NCI-H748 treated with DMSO at 0.1 percent for 48 hours (cell line): ENCODE measurements at regions not wholly inside any gene's neighbourhood (a gene's known extent, or its start where the extent isn't known, plus 50 kb on each side); places are given as distances from the start of the nearest gene placed in this dataset.

Experiments
- DNase-seq: peaks from one replicate; lab custom pipeline; 2025; lab: John Stamatoyannopoulos, UW

DNA sequence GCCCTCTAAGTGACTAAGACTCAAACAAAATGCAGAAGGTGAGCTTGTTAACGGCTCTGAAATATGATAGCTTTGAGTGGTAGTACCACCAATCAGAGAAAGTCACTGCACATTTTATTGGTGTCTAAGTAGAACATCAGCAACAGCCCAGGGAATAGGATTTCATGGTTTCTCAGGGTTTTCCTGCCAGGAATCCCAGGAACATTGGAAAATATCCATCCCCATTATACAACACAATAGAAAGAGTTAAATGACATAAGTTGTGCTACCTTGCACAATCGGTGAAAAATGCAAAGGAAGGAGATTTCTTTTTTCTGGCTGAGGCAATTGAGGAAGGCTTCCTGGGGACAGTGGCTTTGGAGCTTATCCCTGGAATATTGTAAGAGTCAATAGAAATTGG, 283.1 kb downstream of the HLX start:
- DNase-seq: no peak

GRCh38 chr1:221162939-221163338, 283.7 kb downstream of the HLX start:
- DNase-seq: no peak

GRCh38 chr1:221164029-221164428, 284.8 kb downstream of the HLX start:
- no peak for DNase-seq

- no peak for DNase-seq
Observed at GRCh38 chr1:221164951-221165838, 286.0 kb downstream of the HLX start.

GRCh38 chr1:221165839-221166500, 286.7 kb downstream of the HLX start:
- no peak for DNase-seq

DNA sequence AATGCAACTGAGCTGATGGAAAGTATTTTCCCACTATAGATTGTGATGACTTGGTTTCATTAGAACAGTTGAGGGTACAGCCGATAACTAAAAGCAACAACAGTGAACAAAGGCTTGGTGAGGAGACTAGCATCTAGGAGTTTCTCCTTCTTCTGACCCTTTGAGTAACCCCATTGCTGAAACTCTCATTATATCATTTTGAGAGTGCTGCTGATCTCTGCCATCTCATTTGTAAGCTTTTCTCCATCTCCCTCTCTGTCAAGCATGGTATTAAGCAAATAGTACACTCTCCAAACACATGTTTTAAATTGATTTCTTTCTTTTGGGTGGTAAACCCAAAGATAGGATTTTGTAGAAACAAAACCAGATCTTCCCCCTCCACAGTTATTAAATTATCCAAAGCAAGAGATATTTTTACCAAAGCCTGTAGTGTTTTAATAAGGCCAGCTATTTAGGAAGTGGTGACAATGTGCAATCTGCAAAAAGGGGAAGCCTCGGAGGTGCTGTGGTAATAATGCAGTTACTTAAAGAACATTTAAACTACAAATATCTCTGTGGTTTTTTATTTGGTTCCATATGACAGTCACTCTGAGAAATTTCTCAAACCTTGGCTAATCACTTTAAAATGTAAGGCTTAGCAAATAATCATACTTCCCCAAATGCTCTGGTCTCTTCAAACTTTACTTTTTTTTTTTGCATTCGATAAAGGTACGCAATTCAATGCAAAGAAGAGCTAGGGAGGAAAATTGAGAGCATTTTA, 287.5 kb downstream of the HLX start:
- DNase-seq: no peak

DNA sequence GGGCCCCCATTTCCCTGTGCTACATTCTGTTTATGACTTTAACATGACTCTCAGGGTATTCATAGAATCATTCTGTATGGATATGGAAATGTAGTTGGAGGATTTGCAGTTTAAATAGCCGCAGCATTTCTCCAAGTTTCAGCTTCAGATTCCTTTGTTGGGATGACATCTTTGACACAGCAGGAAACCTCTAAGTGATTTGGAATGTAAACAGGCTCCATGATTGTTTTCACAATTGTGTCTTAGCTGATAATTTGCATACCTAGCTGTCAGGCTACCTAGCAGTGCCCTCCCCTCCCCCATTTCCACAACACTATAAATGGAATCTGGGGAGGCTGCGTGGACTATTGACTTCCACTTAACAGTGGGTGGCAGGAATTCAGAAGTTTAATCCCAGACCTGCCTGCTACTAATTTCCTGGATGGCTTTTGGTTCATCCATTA, 290.2 kb downstream of the HLX start:
- no peak for DNase-seq

DNA sequence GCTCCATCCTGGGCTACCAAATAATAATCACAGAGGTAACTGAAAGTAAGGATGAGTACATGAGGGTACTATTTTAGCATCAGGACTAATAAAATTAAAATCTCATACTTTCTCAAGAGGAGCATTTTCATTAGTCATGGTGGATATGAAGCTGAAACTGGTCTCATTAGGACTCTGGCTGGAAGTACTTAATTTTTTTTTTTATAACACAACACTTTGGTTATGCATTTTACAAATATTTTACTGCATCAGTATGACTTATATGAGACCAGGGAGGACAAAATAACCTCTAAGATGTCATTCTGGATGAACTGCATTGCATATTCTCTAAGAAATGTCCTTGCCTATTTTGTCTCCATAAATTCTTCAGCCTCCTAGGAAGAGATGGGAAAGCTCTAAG, 290.9 kb downstream of the HLX start:
- no peak for DNase-seq

- DNase-seq: no peak
Observed at GRCh38 chr1:221171768-221172167, 292.5 kb downstream of the HLX start.

DNA sequence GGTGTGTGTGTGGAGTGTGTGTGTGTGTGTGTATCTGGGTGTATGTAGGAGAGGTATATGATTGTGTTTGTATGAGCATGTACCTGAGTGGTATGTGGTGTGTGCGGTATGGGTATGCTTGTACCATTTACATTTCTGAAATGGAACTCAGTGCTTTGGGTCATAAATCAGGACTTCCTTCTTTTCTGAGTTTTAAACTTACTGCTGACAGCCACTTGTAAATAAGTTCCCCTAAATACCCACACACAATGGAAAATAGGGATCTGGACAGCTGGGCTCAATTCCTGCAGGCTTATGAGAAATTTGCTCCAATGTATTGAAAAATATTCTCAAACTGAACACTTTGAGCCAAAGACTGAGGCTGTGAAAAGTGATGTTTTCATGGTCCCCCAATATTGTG, 293.6 kb downstream of the HLX start:
- DNase-seq: no peak

DNA sequence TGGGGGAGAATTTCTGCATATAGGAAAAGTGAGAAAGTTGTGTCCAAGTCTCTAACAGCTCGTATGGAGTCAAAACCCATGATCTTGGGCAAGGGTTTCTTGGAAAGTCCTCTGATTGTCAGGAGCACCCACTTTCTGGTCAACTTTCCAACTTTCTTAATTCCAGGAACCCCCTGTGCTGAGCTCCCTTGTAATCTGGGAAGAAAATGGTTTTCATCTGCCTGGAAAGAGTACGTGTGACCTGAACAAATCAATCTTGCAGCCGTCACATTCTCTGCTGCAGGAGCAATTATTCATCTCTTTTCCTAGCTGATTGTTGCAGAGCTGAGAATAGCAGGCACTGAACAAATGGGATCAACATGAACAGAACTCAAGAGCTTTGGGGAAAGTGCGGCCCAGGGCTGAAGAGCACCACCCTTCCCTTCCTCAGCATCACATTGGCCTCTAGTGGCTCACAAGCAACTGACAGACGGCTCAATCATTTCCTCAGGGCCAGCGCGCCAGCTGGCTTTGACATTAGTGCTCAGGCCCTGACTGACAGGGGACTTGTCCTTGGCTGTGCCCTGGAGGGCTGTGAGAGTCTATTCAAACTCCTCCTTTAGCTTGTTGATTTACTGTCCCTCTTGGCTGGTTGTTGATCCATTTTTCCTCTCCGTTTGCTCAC, 295.2 kb downstream of the HLX start:
- DNase-seq: no peak

- no peak for DNase-seq
Observed at GRCh38 chr1:221175249-221175648, 296.0 kb downstream of the HLX start.

DNA sequence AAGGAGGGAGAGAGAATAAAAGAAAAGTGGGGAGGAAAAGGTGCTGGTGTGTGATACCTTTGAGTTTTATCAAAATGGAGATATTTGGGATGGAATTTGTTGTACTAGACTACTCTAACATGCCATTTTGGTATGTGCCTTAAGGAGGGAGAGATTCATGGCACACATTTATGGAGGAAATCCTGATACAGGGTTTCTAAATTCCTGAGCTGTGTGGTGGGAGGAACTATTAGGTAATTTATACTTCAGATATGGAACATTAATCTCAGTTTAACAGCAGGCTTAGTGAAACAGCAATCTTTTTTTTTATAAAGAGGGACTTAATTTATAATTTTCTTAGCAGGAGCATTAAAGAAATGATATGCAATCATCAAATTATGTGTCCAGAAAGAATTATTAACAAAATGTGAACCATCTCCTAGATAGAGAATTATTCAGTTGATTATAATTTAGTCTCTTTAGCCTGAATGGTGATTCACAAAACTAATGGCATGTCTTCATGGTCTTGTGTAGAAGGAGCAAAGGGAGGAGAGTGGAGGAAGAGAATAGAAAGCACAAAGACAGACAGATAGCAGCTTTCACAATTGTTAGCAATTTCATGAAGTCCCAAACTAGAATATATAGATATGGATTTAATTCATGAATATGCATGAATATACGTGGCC, 301.6 kb downstream of the HLX start:
- DNase-seq: no peak

- no peak for DNase-seq
Observed at GRCh38 chr1:221182791-221183533, 303.7 kb downstream of the HLX start.

GRCh38 chr1:221184131-221184794, 305.0 kb downstream of the HLX start:
- DNase-seq: no peak

DNA sequence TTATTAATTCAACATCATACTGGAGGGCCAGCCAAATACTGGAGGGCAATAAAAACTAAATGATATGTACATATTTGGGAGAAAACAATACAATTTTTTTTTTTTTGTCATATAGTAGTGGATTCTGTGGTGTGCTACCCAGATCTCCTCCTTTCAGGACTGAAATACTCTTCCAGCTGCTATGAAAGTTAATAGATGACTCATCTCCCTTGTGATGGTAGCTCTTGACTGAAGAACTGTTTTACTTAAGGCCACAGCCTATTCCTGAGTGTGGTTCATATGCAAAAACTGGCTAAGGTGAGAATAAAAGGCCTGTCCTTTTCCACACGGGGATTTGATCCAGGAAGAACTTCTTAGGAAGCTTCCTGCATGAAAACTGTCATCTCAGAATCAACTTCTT, 307.9 kb downstream of the HLX start:
- no peak for DNase-seq

GRCh38 chr1:221188458-221188857, 309.2 kb downstream of the HLX start:
- no peak for DNase-seq

GRCh38 chr1:221190249-221190648, 311.0 kb downstream of the HLX start:
- DNase-seq: no peak

DNA sequence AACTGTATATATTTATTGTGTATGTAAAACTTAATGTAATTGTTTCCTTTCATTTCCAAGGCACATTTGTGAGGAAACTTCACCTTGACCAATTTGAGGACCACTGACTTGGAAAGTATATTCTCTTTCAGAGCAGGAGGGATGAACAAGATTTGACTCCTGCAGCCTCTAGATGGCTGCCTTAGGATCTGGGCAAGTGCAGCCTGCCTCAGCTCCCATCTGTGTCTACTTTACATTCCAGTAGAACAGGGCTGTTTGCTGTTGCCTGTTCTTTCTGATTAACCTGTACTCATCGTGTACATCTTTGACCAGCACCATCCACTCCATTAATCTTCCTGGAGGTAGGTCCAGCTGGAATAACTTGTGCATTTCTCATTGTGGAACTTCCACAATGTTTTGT, 312.8 kb downstream of the HLX start:
- no peak for DNase-seq

DNA sequence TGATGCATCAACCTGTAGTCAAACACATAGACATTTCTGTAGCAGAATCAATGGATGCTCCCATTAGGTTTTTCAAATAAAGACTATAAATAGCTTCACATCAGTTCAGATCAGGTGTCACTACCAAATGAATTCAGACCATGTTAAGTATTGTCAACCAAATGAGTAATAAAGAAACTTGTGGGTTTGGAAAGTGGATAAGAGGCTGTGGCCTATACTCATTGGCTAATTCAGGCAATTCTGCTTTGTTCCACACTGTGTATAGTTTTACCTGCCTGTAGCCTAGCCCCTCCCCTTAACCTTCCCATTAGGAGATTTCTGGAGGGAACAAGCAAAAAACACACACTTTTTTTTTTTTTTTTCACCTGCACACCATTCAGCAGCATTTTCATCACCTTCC, 321.2 kb downstream of the HLX start:
- no peak for DNase-seq
